HCT116 (cell line): ENCODE measurements at regions not wholly inside any gene's neighbourhood (a gene's known extent, or its start where the extent isn't known, plus 50 kb on each side); places are given as distances from the start of the nearest gene placed in this dataset.

ENCODE experiments used
- ATAC-seq: fragments of 200-7000 bp; cut with Tn5 transposase; 2 replicates; pipeline ENCODE4 v1.9.1; 2020; ENCODE audit warnings: mild to moderate bottlenecking, moderate library complexity
- BruUV-seq: library from RNA; stranded (reverse); fragments of 400-500 nt; replicated peaks from 2 replicates; lab custom pipeline; 2021; lab: Mats Ljungman, UMichigan
- CTCF ChIA-PET: fragments of 300-600 bp; sonication (Branson Sonifier 250); formaldehyde crosslinking; loops from one replicate; lab custom pipeline; 2021; ENCODE audit warnings: antibody characterized with exemption; lab: Charles Lee
- POLR2A ChIA-PET: fragments of 300-600, 350-600 bp; sonication (Branson Sonifier 250); formaldehyde crosslinking; loops from one replicate; lab custom pipeline; 2021; ENCODE audit warnings: antibody characterized with exemption; lab: Charles Lee
- RAD21 ChIA-PET, 2 experiments: fragments of 300-600 bp; sonication (Branson Sonifier 250); formaldehyde crosslinking; loops; one replicate each; lab custom pipeline; 2023; ENCODE audit warnings: low total read pairs in 2 of 2; ENCODE audit not compliant: uncharacterized antibody in 2 of 2, unreplicated experiment in 2 of 2, low non-redundant PET in 1 of 2; lab: Charles Lee
- DNase-seq: peaks from one replicate; pipeline ENCODE4 v3.0.0-alpha.2; 2010; ENCODE audit warnings: low read depth, low spot score
- H2AFZ ChIP-seq: fragments of 200-600 bp; shearing (Covaris generic), sonication (generic); 2 replicates; pipeline ENCODE4 v1.6.1; 2017; ENCODE audit warnings: low read depth, mixed run types, mixed read lengths, antibody characterized with exemption, low read length; ENCODE audit not compliant: poor library complexity, severe bottlenecking
- H3K27ac ChIP-seq: 2 replicates; pipeline ENCODE4 v1.5.1; 2012; ENCODE audit warnings: low read depth, low read length
- H3K27me3 ChIP-seq: fragments of 200-600 bp; sonication (generic); 2 replicates; pipeline ENCODE4 v1.6.1; 2016; ENCODE audit warnings: mixed run types, low read length, mixed read lengths; ENCODE audit not compliant: insufficient read depth
- H3K36me3 ChIP-seq, 2 experiments: fragments of 200-500 bp in 1 of 2; fragments of 200-600 bp in 1 of 2; sonication (Bioruptor generic) in 1 of 2; sonication (generic) in 1 of 2; 2 replicates each; pipeline versions ENCODE4 v1.5.1 to v1.6.1; 2014 to 2016; ENCODE audit warnings: low read length in 2 of 2, inconsistent platforms in 1 of 2, mixed read lengths in 1 of 2, mixed run types in 1 of 2; ENCODE audit not compliant: insufficient read depth in 2 of 2, control insufficient read depth in 1 of 2
- H3K4me1 ChIP-seq, 2 experiments: fragments of 200-600 bp in 1 of 2; sonication (generic) in 1 of 2; 2 replicates each; pipeline versions ENCODE4 v1.5.1 to v1.6.1; 2012 to 2017; ENCODE audit warnings: low read length in 2 of 2, inconsistent platforms in 1 of 2, mild to moderate bottlenecking in 1 of 2, mixed read lengths in 1 of 2, mixed run types in 1 of 2, moderate library complexity in 1 of 2; ENCODE audit not compliant: insufficient read depth in 2 of 2, control insufficient read depth in 1 of 2
- H3K4me2 ChIP-seq: fragments of 200-600 bp; sonication (generic); 2 replicates; pipeline ENCODE4 v1.6.1; 2017; ENCODE audit warnings: mixed run types, low read length, mixed read lengths
- H3K4me3 ChIP-seq, 2 experiments: fragments of 200-600 bp in 1 of 2; sonication (generic) in 1 of 2; replicated peaks in 1 of 2; 2 replicates each; pipeline ENCODE4 v1.5.1; 2011 to 2016; ENCODE audit warnings: low read length in 2 of 2, control low read depth in 1 of 2, low read depth in 1 of 2, mild to moderate bottlenecking in 1 of 2, mixed read lengths in 1 of 2, mixed run types in 1 of 2
- H3K79me2 ChIP-seq: fragments of 200-600 bp; sonication (generic); 2 replicates; pipeline ENCODE4 v1.6.1; 2017; ENCODE audit warnings: mild to moderate bottlenecking, mixed run types, low read length, moderate library complexity, mixed read lengths; ENCODE audit not compliant: insufficient read depth
- H3K9ac ChIP-seq: fragments of 200-600 bp; sonication (generic); 2 replicates; pipeline ENCODE4 v1.6.1; 2016; ENCODE audit warnings: low read length, mixed read lengths
- H3K9me2 ChIP-seq: fragments of 200-600 bp; sonication (generic), shearing (Covaris generic); 2 replicates; pipeline ENCODE4 v1.6.1; 2017; ENCODE audit warnings: mixed run types, mild to moderate bottlenecking, moderate library complexity; ENCODE audit not compliant: insufficient read depth
- H3K9me3 ChIP-seq, 2 experiments: fragments of 200-500 bp in 1 of 2; fragments of 200-600 bp in 1 of 2; sonication (Bioruptor generic) in 1 of 2; sonication (generic) in 1 of 2; 2 replicates each; pipeline ENCODE4 v1.6.1; 2014 to 2017; ENCODE audit warnings: low read length in 2 of 2, mixed read lengths in 2 of 2, inconsistent platforms in 1 of 2, low read depth in 1 of 2, mild to moderate bottlenecking in 1 of 2, mixed run types in 1 of 2, moderate library complexity in 1 of 2; ENCODE audit not compliant: control insufficient read depth in 1 of 2, insufficient read depth in 1 of 2
- H4K20me1 ChIP-seq: fragments of 200-600 bp; sonication (generic), shearing (Covaris generic); 2 replicates; pipeline ENCODE4 v1.6.1; 2017; ENCODE audit warnings: mixed run types, mild to moderate bottlenecking, moderate library complexity; ENCODE audit not compliant: insufficient read depth
- CEBPB ChIP-seq: IDR thresholded peaks from 2 replicates; pipeline ENCODE4 v1.6.1; 2012; ENCODE audit warnings: low read depth
- ELF1 ChIP-seq: IDR thresholded peaks from 2 replicates; pipeline ENCODE4 v1.6.1; 2012; ENCODE audit warnings: low read depth, borderline replicate concordance
- EZH2 ChIP-seq: fragments of 200-600 bp; sonication (generic); IDR thresholded peaks from 2 replicates; pipeline ENCODE4 v1.6.1; 2017; ENCODE audit warnings: antibody characterized with exemption, mixed run types
- EZH2phosphoT487 ChIP-seq: fragments of 200-600 bp; IDR thresholded peaks from 2 replicates; pipeline ENCODE4 v1.6.1; 2018; ENCODE audit warnings: antibody characterized with exemption, borderline replicate concordance
- FOSL1 ChIP-seq: IDR thresholded peaks from 2 replicates; pipeline ENCODE4 v1.6.1; 2012; ENCODE audit warnings: low read depth
- POLR2AphosphoS5 ChIP-seq: IDR thresholded peaks from 2 replicates; pipeline ENCODE4 v1.6.1; 2011; ENCODE audit warnings: mild to moderate bottlenecking, low read depth, low read length, moderate library complexity
- RAD21 ChIP-seq: IDR thresholded peaks from 2 replicates; pipeline ENCODE4 v1.6.1; 2012; ENCODE audit warnings: low read depth, mild to moderate bottlenecking
- SIN3A ChIP-seq: IDR thresholded peaks from 2 replicates; pipeline ENCODE4 v1.6.1; 2012; ENCODE audit warnings: low read depth
- SP1 ChIP-seq: IDR thresholded peaks from 2 replicates; pipeline ENCODE4 v1.6.1; 2012; ENCODE audit warnings: low read depth
- SRF ChIP-seq: IDR thresholded peaks from 2 replicates; pipeline ENCODE4 v1.6.1; 2012; ENCODE audit warnings: low read depth
- TCF7L2 ChIP-seq: IDR thresholded peaks from 2 replicates; pipeline ENCODE4 v1.7.0; 2011; ENCODE audit warnings: borderline replicate concordance, inconsistent platforms; ENCODE audit not compliant: insufficient read depth, insufficient read length; ENCODE audit errors: extremely low read depth
- YY1 ChIP-seq: IDR thresholded peaks from 2 replicates; pipeline ENCODE4 v1.6.1; 2011; ENCODE audit warnings: low read length, low read depth, moderate library complexity, mild to moderate bottlenecking; ENCODE audit not compliant: insufficient replicate concordance; ENCODE audit errors: extremely low read depth
- ZFX ChIP-seq: fragments of 450-650 bp; IDR thresholded peaks from 2 replicates; pipeline ENCODE4 v1.6.1; 2017
- intact Hi-C: fragments of 100-400 bp; cut with micrococcal nuclease; formaldehyde crosslinking; loops from 2 replicates; pipeline ENCODE4 v1.10.0; 2022
- TF ChIP-seq, protein P1 (sequence below): IDR thresholded peaks from 2 replicates; pipeline ENCODE4 v1.6.1; 2011; ENCODE audit warnings: mild to moderate bottlenecking, low read length, moderate library complexity; ENCODE audit not compliant: insufficient replicate concordance; ENCODE audit errors: extremely low read depth
- TF ChIP-seq, protein P2 (sequence below): IDR thresholded peaks from 2 replicates; pipeline ENCODE4 v1.6.1; 2012; ENCODE audit warnings: low read depth
- TF ChIP-seq, protein P3 (sequence below): IDR thresholded peaks from 2 replicates; pipeline ENCODE4 v1.6.1; 2012
- TF ChIP-seq, protein P4 (sequence below): IDR thresholded peaks from 2 replicates; pipeline ENCODE4 v1.6.1; 2012

DNA sequence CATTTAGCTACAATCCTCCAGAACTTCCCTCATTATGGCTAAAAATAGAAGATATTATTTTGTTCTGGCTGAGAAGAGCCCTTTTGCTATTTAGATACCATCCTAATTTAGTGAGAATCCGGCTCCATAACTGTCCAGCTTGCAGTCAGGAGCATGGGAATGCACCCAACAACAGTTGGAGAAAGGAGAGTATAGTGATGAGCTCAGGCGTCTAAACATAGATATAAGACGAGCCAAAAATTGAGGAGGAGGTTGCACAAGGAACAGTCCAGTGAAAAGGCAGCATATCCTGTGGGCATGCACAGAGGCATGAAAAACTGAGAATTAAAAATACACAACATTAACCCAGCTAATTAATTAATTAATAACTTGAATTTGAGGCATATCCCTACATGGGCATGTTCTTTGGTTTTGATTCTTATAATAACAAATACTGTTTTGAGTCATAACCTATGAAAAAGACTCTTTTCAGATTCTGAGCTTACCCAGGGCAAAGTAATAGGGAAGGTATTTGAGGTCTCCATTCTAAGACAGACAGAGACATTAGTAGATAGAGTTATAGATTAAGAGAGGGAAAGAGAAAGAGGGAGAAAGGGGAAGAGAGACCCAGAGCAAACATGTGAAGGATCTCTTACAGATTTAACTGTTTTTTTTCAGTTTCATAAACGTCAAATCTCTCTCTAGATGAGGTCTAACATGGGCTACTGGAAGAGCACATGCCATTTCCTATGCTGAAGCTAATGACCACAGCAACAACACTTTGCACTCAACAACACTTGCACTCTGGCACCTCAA, 311.2 kb downstream of the OSR1 start:
- TF ChIP-seq, protein P1, sequence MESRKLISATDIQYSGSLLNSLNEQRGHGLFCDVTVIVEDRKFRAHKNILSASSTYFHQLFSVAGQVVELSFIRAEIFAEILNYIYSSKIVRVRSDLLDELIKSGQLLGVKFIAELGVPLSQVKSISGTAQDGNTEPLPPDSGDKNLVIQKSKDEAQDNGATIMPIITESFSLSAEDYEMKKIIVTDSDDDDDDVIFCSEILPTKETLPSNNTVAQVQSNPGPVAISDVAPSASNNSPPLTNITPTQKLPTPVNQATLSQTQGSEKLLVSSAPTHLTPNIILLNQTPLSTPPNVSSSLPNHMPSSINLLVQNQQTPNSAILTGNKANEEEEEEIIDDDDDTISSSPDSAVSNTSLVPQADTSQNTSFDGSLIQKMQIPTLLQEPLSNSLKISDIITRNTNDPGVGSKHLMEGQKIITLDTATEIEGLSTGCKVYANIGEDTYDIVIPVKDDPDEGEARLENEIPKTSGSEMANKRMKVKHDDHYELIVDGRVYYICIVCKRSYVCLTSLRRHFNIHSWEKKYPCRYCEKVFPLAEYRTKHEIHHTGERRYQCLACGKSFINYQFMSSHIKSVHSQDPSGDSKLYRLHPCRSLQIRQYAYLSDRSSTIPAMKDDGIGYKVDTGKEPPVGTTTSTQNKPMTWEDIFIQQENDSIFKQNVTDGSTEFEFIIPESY, result no peak
- TF ChIP-seq SIN3A (no peak), SRF (no peak), ELF1 (no peak), EZH2 (no peak), POLR2AphosphoS5 (no peak), TCF7L2 (no peak), ZFX (no peak), EZH2phosphoT487 (no peak), FOSL1 (no peak), SP1 (no peak), CEBPB (no peak), RAD21 (no peak), YY1 (no peak)
- TF ChIP-seq, protein P2, sequence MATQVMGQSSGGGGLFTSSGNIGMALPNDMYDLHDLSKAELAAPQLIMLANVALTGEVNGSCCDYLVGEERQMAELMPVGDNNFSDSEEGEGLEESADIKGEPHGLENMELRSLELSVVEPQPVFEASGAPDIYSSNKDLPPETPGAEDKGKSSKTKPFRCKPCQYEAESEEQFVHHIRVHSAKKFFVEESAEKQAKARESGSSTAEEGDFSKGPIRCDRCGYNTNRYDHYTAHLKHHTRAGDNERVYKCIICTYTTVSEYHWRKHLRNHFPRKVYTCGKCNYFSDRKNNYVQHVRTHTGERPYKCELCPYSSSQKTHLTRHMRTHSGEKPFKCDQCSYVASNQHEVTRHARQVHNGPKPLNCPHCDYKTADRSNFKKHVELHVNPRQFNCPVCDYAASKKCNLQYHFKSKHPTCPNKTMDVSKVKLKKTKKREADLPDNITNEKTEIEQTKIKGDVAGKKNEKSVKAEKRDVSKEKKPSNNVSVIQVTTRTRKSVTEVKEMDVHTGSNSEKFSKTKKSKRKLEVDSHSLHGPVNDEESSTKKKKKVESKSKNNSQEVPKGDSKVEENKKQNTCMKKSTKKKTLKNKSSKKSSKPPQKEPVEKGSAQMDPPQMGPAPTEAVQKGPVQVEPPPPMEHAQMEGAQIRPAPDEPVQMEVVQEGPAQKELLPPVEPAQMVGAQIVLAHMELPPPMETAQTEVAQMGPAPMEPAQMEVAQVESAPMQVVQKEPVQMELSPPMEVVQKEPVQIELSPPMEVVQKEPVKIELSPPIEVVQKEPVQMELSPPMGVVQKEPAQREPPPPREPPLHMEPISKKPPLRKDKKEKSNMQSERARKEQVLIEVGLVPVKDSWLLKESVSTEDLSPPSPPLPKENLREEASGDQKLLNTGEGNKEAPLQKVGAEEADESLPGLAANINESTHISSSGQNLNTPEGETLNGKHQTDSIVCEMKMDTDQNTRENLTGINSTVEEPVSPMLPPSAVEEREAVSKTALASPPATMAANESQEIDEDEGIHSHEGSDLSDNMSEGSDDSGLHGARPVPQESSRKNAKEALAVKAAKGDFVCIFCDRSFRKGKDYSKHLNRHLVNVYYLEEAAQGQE, result no peak
- TF ChIP-seq, protein P3, sequence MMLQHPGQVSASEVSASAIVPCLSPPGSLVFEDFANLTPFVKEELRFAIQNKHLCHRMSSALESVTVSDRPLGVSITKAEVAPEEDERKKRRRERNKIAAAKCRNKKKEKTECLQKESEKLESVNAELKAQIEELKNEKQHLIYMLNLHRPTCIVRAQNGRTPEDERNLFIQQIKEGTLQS, result no peak
- TF ChIP-seq, protein P4, sequence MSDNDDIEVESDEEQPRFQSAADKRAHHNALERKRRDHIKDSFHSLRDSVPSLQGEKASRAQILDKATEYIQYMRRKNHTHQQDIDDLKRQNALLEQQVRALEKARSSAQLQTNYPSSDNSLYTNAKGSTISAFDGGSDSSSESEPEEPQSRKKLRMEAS, result no peak
- TF ChIP-seq, all 23 proteins: peak for 0
- RAD21 ChIA-PET, result no interaction called here
- H3K9ac ChIP-seq, result no peak overlapping the region
- intact Hi-C loops, result no loop called here
- no peaks in the 10 kb centered on the region for H3K79me2 ChIP-seq
- H3K36me3 ChIP-seq, result no peaks in the 10 kb centered on the region
- no peak overlapping the region for H2AFZ ChIP-seq
- no TSS peak for BruUV-seq
- no peak for DNase-seq
- no peak overlapping the region for H3K4me2 ChIP-seq
- CTCF ChIA-PET, result no interaction called here
- H3K9me2 ChIP-seq, result no peaks in the 10 kb centered on the region
- peaks cover 6% of the 10 kb centered on the region; the same call in 1 of the 2 replicates for H3K27me3 ChIP-seq
- no peaks in the 10 kb centered on the region for H4K20me1 ChIP-seq
- POLR2A ChIA-PET, result no interaction called here
- no peaks in the 10 kb centered on the region for H3K4me1 ChIP-seq
- H3K4me3 ChIP-seq, result no peak overlapping the region
- no peaks in the 10 kb centered on the region for H3K9me3 ChIP-seq
- ATAC-seq, result no peak
- no peak overlapping the region for H3K27ac ChIP-seq
